ENCODE measurements at regions not wholly inside any gene's neighbourhood (a gene's known extent, or its start where the extent isn't known, plus 50 kb on each side); places are given as distances from the start of the nearest gene placed in this dataset.

GRCh38 chr6:167643223-167643622 is 183.5 kb upstream of the AFDN start:
- DNase-seq (ENCODE audit: low read depth) = no peak

DNA sequence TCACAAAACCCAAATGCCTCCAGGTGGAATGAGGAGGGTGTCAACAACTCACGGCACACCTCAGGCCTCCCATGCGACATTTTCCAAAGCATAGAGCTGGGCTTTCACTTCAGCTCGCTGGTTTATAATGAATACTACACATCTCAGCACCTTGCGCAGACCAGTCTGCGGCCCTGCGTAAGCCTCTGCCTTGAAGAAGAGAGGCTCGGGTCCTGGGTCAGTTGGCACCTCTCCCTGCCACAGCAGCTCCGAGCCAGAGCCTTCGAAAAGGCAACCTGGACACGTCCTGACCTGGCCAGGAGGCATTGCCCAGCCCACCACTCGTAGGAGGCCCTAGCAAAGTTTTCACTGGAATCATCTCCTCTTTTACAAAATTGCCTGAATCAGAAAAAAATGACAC is 183.0 kb upstream of the AFDN start:
- no peak for DNase-seq (ENCODE audit: low read depth)

DNA sequence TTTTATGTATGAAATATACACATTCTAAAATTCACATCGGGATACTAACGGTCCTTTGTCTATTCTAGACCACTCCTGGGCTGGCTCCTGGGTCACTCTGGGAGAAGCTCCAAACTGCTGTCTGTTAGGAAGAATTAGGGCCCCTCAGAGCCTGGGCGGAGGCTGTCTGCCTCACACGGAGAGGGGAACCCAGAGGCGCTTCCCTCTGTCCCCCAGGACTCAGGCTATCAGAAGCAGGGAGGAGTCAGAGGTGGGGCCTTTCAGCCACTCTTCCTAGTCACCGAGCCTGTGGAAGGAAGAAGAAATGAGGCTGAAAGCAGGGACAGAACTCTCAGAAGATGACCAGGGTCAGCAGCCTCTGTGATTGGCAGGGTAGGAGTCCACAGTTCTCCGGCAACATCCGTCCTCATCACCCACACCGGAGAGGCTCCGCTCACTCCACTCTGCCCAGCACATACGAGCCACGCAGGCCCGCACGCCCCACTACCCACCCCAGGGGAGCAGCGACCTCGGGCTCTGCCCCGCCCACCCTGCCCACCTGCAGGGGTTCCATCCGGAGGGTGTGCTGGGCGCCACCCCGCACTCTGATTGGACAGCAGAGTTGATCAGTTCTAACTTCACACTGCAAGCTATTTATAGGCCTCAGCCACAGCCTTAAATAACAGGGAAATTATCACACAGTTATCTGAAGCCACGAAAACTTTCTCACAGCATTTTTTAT is 182.1 kb upstream of the AFDN start:
- DNase-seq (ENCODE audit: low read depth) = no peak

DNA sequence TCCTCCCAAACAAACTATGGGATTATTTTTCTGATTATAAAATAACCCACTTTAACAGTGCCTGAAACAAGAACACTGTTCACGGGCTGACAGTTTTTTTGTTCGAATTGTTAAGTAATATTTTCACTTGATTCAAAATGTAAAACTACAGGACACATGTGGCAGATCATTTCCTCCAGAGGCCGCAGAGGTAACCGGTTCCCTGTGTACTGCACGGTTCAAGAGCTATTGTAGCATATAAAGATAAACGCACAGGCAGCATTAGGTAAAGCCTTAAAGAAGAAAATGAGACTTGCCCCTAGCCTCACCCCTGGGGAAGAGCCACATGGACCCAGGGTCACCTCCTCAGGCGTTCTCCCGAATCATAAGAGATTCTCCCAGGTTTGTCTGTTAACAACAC is 181.3 kb upstream of the AFDN start:
- no peak for DNase-seq (ENCODE audit: low read depth)

- DNase-seq (ENCODE audit: low read depth) = no peak
Observed at GRCh38 chr6:167647306-167647705, 179.4 kb upstream of the AFDN start.

GRCh38 chr6:167647737-167648470 is 178.8 kb upstream of the AFDN start:
- DNase-seq (ENCODE audit: low read depth) = no peak

DNA sequence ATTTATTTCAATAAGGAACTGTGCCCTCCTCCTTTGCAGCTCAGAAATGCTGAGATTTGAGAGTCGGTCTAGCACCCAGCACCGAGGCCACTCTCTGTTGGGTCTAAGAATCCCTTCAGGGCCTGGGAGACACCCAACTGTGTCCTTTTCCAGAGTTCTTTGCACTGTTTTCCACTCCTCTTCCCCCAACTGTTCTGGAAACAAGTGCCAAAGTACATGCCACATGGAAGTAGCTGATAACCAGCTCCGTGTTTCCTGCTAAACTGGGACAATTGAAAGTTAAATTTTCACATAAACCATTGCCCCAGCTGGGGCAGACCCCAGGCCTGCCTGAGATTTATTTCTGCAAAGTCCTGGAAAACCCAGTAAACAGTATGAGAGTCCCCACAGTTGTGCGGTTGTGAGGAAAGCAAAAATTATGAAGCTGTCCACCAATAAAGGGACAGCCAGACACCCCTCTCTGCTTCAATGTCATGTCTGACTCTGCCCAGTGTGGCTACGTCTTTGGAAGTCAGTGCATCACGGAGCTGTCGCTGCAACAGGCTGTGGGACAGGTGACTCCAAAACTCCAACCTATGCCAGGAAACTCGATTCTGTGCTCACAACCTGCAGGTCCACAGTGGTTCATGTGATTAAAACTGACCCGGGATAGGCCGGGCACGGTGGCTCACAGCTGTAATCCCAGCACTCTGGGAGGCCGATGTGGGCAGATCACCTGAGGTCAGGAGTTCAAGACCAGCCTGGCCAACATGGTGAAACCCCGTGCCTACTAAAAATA is 178.0 kb upstream of the AFDN start:
- DNase-seq (ENCODE audit: low read depth) = no peak

- no peak for DNase-seq (ENCODE audit: low read depth)
Observed at GRCh38 chr6:167649476-167649875, 177.2 kb upstream of the AFDN start.

GRCh38 chr6:167650730-167651317 is 175.9 kb upstream of the AFDN start:
- DNase-seq (ENCODE audit: low read depth) = no peak

GRCh38 chr6:167651318-167652041 is 175.2 kb upstream of the AFDN start:
- DNase-seq (ENCODE audit: low read depth) = no peak

GRCh38 chr6:167652042-167652700 is 174.5 kb upstream of the AFDN start:
- no peak for DNase-seq (ENCODE audit: low read depth)

- no peak for DNase-seq (ENCODE audit: low read depth)
Observed at GRCh38 chr6:167652701-167653095, 174.0 kb upstream of the AFDN start.

- no peak for DNase-seq (ENCODE audit: low read depth)
Observed at GRCh38 chr6:167653561-167653960, 173.2 kb upstream of the AFDN start.

GRCh38 chr6:167654389-167654788 is 172.3 kb upstream of the AFDN start:
- DNase-seq (ENCODE audit: low read depth) = no peak

DNA sequence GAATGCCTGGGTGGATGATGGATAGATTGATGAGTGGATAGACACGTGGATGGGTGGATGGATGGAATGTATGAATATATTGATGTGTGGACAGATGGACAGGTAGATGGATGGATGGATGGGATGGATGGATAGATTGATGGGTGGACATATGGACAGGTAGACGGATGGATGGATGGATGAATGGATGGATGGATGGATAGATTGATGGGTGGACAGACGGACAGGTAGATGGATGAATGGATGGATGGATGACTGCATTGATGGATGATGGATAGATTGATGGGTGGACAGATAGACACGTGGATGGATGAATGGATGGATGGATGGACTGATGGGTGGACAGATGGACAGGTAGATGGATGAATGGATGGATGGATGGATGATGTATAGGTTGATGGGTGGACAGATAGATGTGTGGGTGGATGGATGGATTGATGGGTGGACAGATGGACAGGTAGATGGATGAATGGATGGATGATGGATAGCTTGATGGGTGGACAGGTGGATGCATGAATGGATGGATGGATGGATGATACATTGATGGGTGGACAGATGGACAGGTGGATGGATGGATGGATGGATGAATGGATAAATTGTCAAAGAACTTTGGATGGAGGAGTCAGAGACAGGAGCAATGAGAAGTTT is 171.4 kb upstream of the AFDN start:
- no peak for DNase-seq (ENCODE audit: low read depth)

- DNase-seq (ENCODE audit: low read depth) = no peak
Observed at GRCh38 chr6:167658106-167658505, 168.6 kb upstream of the AFDN start.

GRCh38 chr6:167659046-167659445 is 167.7 kb upstream of the AFDN start:
- DNase-seq (ENCODE audit: low read depth) = no peak

DNA sequence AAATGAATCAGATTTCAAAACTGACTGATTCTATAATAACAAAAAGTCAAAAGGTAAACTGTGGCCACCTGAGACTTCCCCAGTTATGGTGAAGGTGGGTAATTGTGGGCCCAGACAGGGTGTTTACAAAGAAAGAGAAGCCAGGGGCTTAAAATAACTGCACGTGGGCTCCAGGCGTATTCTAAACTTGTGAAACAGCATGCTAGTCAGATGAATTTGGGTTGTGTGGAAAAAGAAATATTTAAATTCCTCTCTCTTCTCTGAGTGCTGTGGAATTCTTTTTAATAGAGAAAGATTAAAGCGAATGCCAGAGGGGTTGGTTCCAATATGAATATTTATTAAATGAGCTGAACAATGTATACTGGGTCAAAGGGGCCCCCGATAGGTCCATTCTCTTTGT is 166.3 kb upstream of the AFDN start:
- DNase-seq (ENCODE audit: low read depth) = no peak

- DNase-seq (ENCODE audit: low read depth) = no peak
Observed at GRCh38 chr6:167660944-167661551, 165.7 kb upstream of the AFDN start.

GRCh38 chr6:167661552-167662044 is 165.1 kb upstream of the AFDN start:
- no peak for DNase-seq (ENCODE audit: low read depth)

Measured in activated T-helper 1 cell treated with Interleukin-2 at 50 U/mL for 16 hours (primary cell).